Thyroid gland (tissue), 4 donors: ENCODE measurements at regions not wholly inside any gene's neighbourhood (a gene's known extent, or its start where the extent isn't known, plus 50 kb on each side); places are given as distances from the start of the nearest gene placed in this dataset.

ENCODE experiments used
- DNase-seq, 2 donors: peaks; one replicate each; pipeline ENCODE4 v3.0.0-alpha.2; 2019
- H3K27ac ChIP-seq, 3 donors: fragments of 200-600 bp; sonication (generic); 1 replicate in 2 of 3; 2 replicates in 1 of 3; pipeline ENCODE4 v1.5.1; 2016 to 2019; ENCODE audit warnings: mild to moderate bottlenecking in 1 of 3, moderate library complexity in 1 of 3
- H3K27me3 ChIP-seq: fragments of 200-600 bp; sonication (generic); one replicate; pipeline ENCODE4 v1.5.1; 2019
- H3K36me3 ChIP-seq, 2 donors: fragments of 200-600 bp; sonication (generic); one replicate each; pipeline ENCODE4 v1.5.1; 2016 to 2019
- H3K4me1 ChIP-seq, 2 donors: fragments of 200-600 bp; sonication (generic); one replicate each; pipeline ENCODE4 v1.5.1; 2017 to 2019
- H3K4me3 ChIP-seq, 3 donors: fragments of 200-600 bp; sonication (generic); replicated peaks in 1 of 3; 1 replicate in 2 of 3; 2 replicates in 1 of 3; pipeline ENCODE4 v1.5.1; 2016; ENCODE audit warnings: mild to moderate bottlenecking in 1 of 3
- H3K9me3 ChIP-seq: fragments of 200-600 bp; sonication (generic); one replicate; pipeline ENCODE4 v1.5.1; 2017
- CTCF ChIP-seq, 6 experiments: fragments of 200-600 bp in 3 of 6; fragments of 450-650 bp in 3 of 6; sonication (generic) in 3 of 6; IDR thresholded peaks; one replicate each; pipeline ENCODE4 v1.5.1; 2016 to 2019; ENCODE audit warnings: antibody characterized with exemption in 6 of 6, mild to moderate bottlenecking in 2 of 6, inconsistent platforms in 1 of 6, moderate library complexity in 1 of 6
- POLR2A ChIP-seq, 2 donors: fragments of 450-650 bp; IDR thresholded peaks; one replicate each; pipeline ENCODE4 v1.6.1; 2017; ENCODE audit warnings: antibody characterized with exemption in 2 of 2, mild to moderate bottlenecking in 2 of 2, moderate library complexity in 1 of 2
- WGBS, 2 donors: methylation state at CpG; one replicate each; pipeline ENCODE4 v1.1.5; 2017; 5-methylcytosine and 5-hydroxymethylcytosine counted together
- intact Hi-C: fragments of 100-400 bp; cut with DNase I; formaldehyde crosslinking; loops from one replicate; pipeline ENCODE4 v1.15.1; 2023

- intact Hi-C loops, result no loop called here
- Histone ChIP-seq H3K9me3 (no peaks in the 10 kb centered on the region), H3K27ac (no peak overlapping the region), H3K4me3 (no peak overlapping the region), H3K36me3 (no peaks in the 10 kb centered on the region), H3K27me3 (no peaks in the 10 kb centered on the region), H3K4me1 (no peaks in the 10 kb centered on the region)
- no peak for TF ChIP-seq CTCF (IDR thresholded peaks at IDR 0.05)
- TF ChIP-seq POLR2A (IDR thresholded peaks at IDR 0.05), result no peak
- WGBS, 2 donors, result 82 to 86% methylated on average over 1 of the region's 1 CpG
- DNase-seq, result no peak
These were observed 1888.7 kb upstream of the PIK3C3 start for GRCh38 chr18:40066368-40066767.

- Histone ChIP-seq H3K27me3 (no peaks in the 10 kb centered on the region), H3K9me3 (no peaks in the 10 kb centered on the region), H3K4me1 (no peaks in the 10 kb centered on the region), H3K27ac (no peak overlapping the region), H3K4me3 (no peak overlapping the region), H3K36me3 (no peaks in the 10 kb centered on the region)
- intact Hi-C loops, result no loop called here
- TF ChIP-seq POLR2A (IDR thresholded peaks at IDR 0.05) (no peak), CTCF (IDR thresholded peaks at IDR 0.05) (no peak)
- no peak for DNase-seq
These were observed 1891.5 kb upstream of the PIK3C3 start for GRCh38 chr18:40063488-40063887.

GRCh38 chr18:40061086-40061485 lies 1893.9 kb upstream of the PIK3C3 start:
- TF ChIP-seq CTCF (IDR thresholded peaks at IDR 0.05) (no peak), POLR2A (IDR thresholded peaks at IDR 0.05) (no peak)
- DNase-seq, result no peak
- no peaks in the 10 kb centered on the region for H3K27me3 ChIP-seq
- H3K4me3 ChIP-seq, result no peak overlapping the region
- intact Hi-C loops, result no loop called here
- no peaks in the 10 kb centered on the region for H3K4me1 ChIP-seq
- H3K27ac ChIP-seq, result no peak overlapping the region
- no peaks in the 10 kb centered on the region for H3K9me3 ChIP-seq
- WGBS, 2 donors, result 76 to 79% methylated on average over 2 of the region's 2 CpGs
- no peaks in the 10 kb centered on the region for H3K36me3 ChIP-seq

- no peaks in the 10 kb centered on the region for H3K4me1 ChIP-seq
- no peak overlapping the region for H3K27ac ChIP-seq
- H3K9me3 ChIP-seq, result no peaks in the 10 kb centered on the region
- intact Hi-C loops, result no loop called here
- no peak for DNase-seq
- H3K4me3 ChIP-seq, result no peak overlapping the region
- H3K27me3 ChIP-seq, result no peaks in the 10 kb centered on the region
- TF ChIP-seq POLR2A (IDR thresholded peaks at IDR 0.05), result no peak
- TF ChIP-seq CTCF (IDR thresholded peaks at IDR 0.05), result no peak
- H3K36me3 ChIP-seq, result no peaks in the 10 kb centered on the region
- WGBS, 2 donors, result 77 to 89% methylated on average over 1 of the region's 1 CpG
These were observed 1894.5 kb upstream of the PIK3C3 start for GRCh38 chr18:40060562-40060961.

GRCh38 chr18:40058811-40059570 lies 1896.0 kb upstream of the PIK3C3 start:
- Histone ChIP-seq H3K27me3 (no peaks in the 10 kb centered on the region), H3K4me3 (no peak overlapping the region), H3K9me3 (no peaks in the 10 kb centered on the region), H3K27ac (no peak overlapping the region), H3K4me1 (no peaks in the 10 kb centered on the region), H3K36me3 (no peaks in the 10 kb centered on the region)
- intact Hi-C loops, result no loop called here
- TF ChIP-seq CTCF (IDR thresholded peaks at IDR 0.05) (no peak), POLR2A (IDR thresholded peaks at IDR 0.05) (no peak)
- 88 to 89% methylated on average over 3 of the region's 3 CpGs for WGBS, 2 donors
- DNase-seq, result no peak
